ENCODE measurements at regions not wholly inside any gene's neighbourhood (a gene's known extent, or its start where the extent isn't known, plus 50 kb on each side); places are given as distances from the start of the nearest gene placed in this dataset.

- Mint-ChIP-seq H3K27ac (no peak overlapping the region), H3K27me3 (ENCODE audit: low read depth) (no peaks in the 10 kb centered on the region), H3K4me3 (no peak overlapping the region), H3K4me1 (peaks cover 5% of the 10 kb centered on the region), H3K36me3 (no peaks in the 10 kb centered on the region), H3K9me3 (no peaks in the 10 kb centered on the region)
- TF ChIP-seq, protein P1, sequence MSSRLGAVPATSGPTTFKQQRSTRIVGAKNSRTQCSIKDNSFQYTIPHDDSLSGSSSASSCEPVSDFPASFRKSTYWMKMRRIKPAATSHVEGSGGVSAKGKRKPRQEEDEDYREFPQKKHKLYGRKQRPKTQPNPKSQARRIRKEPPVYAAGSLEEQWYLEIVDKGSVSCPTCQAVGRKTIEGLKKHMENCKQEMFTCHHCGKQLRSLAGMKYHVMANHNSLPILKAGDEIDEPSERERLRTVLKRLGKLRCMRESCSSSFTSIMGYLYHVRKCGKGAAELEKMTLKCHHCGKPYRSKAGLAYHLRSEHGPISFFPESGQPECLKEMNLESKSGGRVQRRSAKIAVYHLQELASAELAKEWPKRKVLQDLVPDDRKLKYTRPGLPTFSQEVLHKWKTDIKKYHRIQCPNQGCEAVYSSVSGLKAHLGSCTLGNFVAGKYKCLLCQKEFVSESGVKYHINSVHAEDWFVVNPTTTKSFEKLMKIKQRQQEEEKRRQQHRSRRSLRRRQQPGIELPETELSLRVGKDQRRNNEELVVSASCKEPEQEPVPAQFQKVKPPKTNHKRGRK (CRISPR knock-in tag; IDR thresholded peaks at IDR 0.05; ENCODE audit: borderline replicate concordance) = no peak
- TF ChIP-seq, protein P2, sequence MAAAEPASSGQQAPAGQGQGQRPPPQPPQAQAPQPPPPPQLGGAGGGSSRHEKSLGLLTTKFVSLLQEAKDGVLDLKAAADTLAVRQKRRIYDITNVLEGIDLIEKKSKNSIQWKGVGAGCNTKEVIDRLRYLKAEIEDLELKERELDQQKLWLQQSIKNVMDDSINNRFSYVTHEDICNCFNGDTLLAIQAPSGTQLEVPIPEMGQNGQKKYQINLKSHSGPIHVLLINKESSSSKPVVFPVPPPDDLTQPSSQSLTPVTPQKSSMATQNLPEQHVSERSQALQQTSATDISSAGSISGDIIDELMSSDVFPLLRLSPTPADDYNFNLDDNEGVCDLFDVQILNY (CRISPR knock-in tag; IDR thresholded peaks at IDR 0.05) = no peak
- TF ChIP-seq E2F1 (CRISPR knock-in tag; IDR thresholded peaks at IDR 0.05) = no peak
- CTCF ChIA-PET = interaction anchor here (1.1 to 3.7 kb wide), 6 partner anchors 10 to 724 kb away, joined by 3 to 32 read pairs (median 9); no protein-coding TSS in a partner anchor
- no peak for DNase-seq (ENCODE audit: low spot score)
- POLR2A ChIA-PET = no interaction called here
- ATAC-seq = no peak
Observed at GRCh38 chr11:112565551-112565950, 304.9 kb upstream of the PLET1 start.

DNA sequence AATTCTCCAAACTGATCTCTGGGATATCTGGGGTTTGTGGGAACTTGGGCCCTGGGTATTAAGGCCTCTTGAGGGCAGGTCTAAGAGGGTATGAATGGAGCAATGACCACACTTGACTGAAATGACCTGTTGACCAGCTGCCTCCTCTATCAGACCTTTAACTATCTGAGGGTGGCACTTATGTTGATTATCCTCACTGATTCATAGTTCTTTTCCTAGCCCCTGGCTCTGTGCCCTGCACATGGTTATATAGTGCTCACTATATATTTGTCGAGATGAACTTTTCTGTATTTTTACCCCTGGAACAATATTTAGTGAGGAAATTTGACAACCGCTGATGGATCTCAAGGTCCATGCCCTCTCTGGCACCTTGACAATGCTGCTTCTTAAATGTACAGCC lies 305.5 kb upstream of the PLET1 start:
- Mint-ChIP-seq H3K36me3 (no peaks in the 10 kb centered on the region), H3K27ac (no peak overlapping the region), H3K9me3 (no peaks in the 10 kb centered on the region), H3K4me1 (peaks cover 5% of the 10 kb centered on the region), H3K27me3 (ENCODE audit: low read depth) (no peaks in the 10 kb centered on the region), H3K4me3 (no peak overlapping the region)
- ATAC-seq (no peak), DNase-seq (ENCODE audit: low spot score) (no peak)
- ChIA-PET POLR2A (no interaction called here), CTCF (interaction anchor here (1.1 to 3.7 kb wide), 4 partner anchors 10 to 218 kb away, joined by 3 to 32 read pairs (median 9); no protein-coding TSS in a partner anchor)
- TF ChIP-seq ESRRA (CRISPR knock-in tag; IDR thresholded peaks at IDR 0.05; ENCODE audit: borderline replicate concordance) (no peak), E2F4 (CRISPR knock-in tag; IDR thresholded peaks at IDR 0.05; ENCODE audit: borderline replicate concordance, low read depth) (no peak), ZNF138 (CRISPR knock-in tag; conservative IDR thresholded peaks at IDR 0.05) (no peak), OVOL2 (CRISPR knock-in tag; IDR thresholded peaks at IDR 0.05; ENCODE audit: borderline replicate concordance) (no peak), SP1 (CRISPR knock-in tag; conservative IDR thresholded peaks at IDR 0.05) (no peak), ZBTB21 (CRISPR knock-in tag; IDR thresholded peaks at IDR 0.05; ENCODE audit: borderline replicate concordance) (no peak), MYBL2 (CRISPR knock-in tag; IDR thresholded peaks at IDR 0.05) (no peak), GTF2I (CRISPR knock-in tag; conservative IDR thresholded peaks at IDR 0.05) (no peak), SMAD3 (CRISPR knock-in tag; IDR thresholded peaks at IDR 0.05; ENCODE audit: borderline replicate concordance) (no peak)
- TF ChIP-seq, protein P3, sequence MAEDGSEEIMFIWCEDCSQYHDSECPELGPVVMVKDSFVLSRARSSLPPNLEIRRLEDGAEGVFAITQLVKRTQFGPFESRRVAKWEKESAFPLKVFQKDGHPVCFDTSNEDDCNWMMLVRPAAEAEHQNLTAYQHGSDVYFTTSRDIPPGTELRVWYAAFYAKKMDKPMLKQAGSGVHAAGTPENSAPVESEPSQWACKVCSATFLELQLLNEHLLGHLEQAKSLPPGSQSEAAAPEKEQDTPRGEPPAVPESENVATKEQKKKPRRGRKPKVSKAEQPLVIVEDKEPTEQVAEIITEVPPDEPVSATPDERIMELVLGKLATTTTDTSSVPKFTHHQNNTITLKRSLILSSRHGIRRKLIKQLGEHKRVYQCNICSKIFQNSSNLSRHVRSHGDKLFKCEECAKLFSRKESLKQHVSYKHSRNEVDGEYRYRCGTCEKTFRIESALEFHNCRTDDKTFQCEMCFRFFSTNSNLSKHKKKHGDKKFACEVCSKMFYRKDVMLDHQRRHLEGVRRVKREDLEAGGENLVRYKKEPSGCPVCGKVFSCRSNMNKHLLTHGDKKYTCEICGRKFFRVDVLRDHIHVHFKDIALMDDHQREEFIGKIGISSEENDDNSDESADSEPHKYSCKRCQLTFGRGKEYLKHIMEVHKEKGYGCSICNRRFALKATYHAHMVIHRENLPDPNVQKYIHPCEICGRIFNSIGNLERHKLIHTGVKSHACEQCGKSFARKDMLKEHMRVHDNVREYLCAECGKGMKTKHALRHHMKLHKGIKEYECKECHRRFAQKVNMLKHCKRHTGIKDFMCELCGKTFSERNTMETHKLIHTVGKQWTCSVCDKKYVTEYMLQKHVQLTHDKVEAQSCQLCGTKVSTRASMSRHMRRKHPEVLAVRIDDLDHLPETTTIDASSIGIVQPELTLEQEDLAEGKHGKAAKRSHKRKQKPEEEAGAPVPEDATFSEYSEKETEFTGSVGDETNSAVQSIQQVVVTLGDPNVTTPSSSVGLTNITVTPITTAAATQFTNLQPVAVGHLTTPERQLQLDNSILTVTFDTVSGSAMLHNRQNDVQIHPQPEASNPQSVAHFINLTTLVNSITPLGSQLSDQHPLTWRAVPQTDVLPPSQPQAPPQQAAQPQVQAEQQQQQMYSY (CRISPR knock-in tag; IDR thresholded peaks at IDR 0.05) = no peak
- TF ChIP-seq, protein P4, sequence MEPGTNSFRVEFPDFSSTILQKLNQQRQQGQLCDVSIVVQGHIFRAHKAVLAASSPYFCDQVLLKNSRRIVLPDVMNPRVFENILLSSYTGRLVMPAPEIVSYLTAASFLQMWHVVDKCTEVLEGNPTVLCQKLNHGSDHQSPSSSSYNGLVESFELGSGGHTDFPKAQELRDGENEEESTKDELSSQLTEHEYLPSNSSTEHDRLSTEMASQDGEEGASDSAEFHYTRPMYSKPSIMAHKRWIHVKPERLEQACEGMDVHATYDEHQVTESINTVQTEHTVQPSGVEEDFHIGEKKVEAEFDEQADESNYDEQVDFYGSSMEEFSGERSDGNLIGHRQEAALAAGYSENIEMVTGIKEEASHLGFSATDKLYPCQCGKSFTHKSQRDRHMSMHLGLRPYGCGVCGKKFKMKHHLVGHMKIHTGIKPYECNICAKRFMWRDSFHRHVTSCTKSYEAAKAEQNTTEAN (CRISPR knock-in tag; IDR thresholded peaks at IDR 0.05) = no peak

Measured in WTC11 (cell line).